Activated T-helper 1 cell treated with anti-CD3 and anti-CD28 coated beads, Interleukin-12 subunit alpha, Interleukin-12 subunit beta, Interleukin-2, Interleukin-4 antibody, amounts not matched to agents 30 ng/mL and 10 ng/mL and 1 ng/mL, durations not matched to agents 14 hours and 24 hours and 36 hours (primary cell): ENCODE measurements at regions not wholly inside any gene's neighbourhood (a gene's known extent, or its start where the extent isn't known, plus 50 kb on each side); places are given as distances from the start of the nearest gene placed in this dataset.
A peak's percentile ranks its signal among the peaks of the same experiment; 100 is the strongest.

Experiments used
- DNase-seq: peaks from one replicate; pipeline ENCODE4 v3.0.0; 2021; ENCODE audit warnings: low spot score
- H3K27ac Mint-ChIP-seq: one replicate; pipeline ENCODE4 v1.8.0; 2021; ENCODE audit warnings: mild to moderate bottlenecking, mixed read lengths
- H3K27me3 Mint-ChIP-seq: one replicate; pipeline ENCODE4 v1.8.0; 2022; ENCODE audit warnings: mild to moderate bottlenecking, moderate library complexity, mixed read lengths; ENCODE audit not compliant: insufficient read depth
- H3K36me3 Mint-ChIP-seq: one replicate; pipeline ENCODE4 v1.8.0; 2021; ENCODE audit warnings: low read depth, mixed read lengths
- H3K4me1 Mint-ChIP-seq: one replicate; pipeline ENCODE4 v1.8.0; 2021; ENCODE audit warnings: low read depth, mixed read lengths
- H3K4me3 Mint-ChIP-seq: one replicate; pipeline ENCODE4 v1.8.0; 2021; ENCODE audit warnings: mild to moderate bottlenecking, moderate library complexity, mixed read lengths
- H3K9me3 Mint-ChIP-seq: one replicate; pipeline ENCODE4 v1.8.0; 2021; ENCODE audit warnings: mixed read lengths
- intact Hi-C: fragments of 100-400 bp; cut with micrococcal nuclease; formaldehyde crosslinking; loops from one replicate; pipeline ENCODE4 v1.15.1; 2024

DNA sequence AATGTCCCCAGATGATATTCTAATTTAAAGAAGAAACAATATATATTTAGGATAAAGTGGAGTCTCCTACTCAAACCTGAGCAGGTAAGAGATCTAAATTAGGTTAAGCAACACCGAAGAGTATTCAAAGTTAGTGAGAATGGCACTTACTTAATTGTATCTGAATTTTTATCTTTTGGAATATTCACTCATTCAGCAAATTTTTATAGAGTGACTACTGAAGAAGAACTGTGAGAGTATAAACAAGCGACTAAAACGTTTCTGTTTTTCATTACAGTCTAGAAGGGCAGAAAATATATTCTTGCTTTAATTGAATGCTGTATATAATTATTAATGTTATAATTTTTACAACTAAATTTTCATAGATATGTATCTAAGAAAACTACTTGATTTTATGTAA is 567.7 kb upstream of the TBL1XR1 start:
- no peak overlapping the region for H3K27ac Mint-ChIP-seq
- H3K27me3 Mint-ChIP-seq = no peaks in the 10 kb centered on the region
- no peaks in the 10 kb centered on the region for H3K4me1 Mint-ChIP-seq
- H3K9me3 Mint-ChIP-seq = peaks cover 7% of the 10 kb centered on the region
- DNase-seq = no peak
- no peak overlapping the region for H3K4me3 Mint-ChIP-seq
- intact Hi-C loops = no loop called here
- H3K36me3 Mint-ChIP-seq = no peaks in the 10 kb centered on the region

DNA sequence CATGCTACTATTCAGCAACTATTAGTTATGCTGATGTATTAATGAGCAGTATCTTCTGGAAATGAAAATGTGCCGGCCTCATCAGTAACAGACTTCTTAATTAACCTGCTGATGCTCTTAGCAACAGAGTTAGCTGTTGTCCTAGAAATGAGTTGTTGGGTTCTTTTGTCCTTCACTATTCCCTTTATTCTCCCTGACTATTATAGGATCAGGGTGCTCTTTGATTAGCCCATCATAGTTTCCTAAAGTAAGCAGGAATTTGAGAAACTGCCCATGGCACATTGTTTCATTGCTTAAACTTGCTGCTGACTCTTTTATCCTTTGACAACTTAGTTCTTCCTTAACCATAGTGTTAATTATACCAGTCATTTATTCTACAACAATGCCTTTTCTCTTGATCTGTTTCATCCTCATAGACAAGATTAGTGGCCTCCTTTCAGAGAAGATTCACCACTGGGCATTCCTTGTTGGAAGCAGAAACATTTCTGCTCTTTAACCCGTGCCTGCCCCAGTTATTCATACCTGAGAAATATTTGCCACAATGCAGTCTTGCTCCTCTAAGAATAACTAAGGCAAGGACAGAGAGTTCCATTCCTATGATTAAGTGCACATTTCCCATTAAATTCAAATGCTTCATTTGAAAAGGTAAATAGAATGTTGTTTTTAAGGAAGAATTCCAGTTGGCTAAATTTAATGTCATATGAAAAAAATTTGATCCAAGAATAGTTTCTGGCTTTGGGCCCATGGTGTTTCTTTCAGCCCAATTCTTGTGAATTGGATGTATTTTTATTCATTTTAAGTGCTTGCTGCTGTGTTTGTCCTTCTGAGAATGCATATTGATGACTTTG is 573.3 kb upstream of the TBL1XR1 start:
- intact Hi-C loops = no loop called here
- no peaks in the 10 kb centered on the region for H3K27me3 Mint-ChIP-seq
- H3K4me3 Mint-ChIP-seq = no peak overlapping the region
- H3K36me3 Mint-ChIP-seq = no peaks in the 10 kb centered on the region
- no peak overlapping the region for H3K27ac Mint-ChIP-seq
- H3K4me1 Mint-ChIP-seq = no peaks in the 10 kb centered on the region
- no peak for DNase-seq
- H3K9me3 Mint-ChIP-seq = peaks cover 3% of the 10 kb centered on the region

DNA sequence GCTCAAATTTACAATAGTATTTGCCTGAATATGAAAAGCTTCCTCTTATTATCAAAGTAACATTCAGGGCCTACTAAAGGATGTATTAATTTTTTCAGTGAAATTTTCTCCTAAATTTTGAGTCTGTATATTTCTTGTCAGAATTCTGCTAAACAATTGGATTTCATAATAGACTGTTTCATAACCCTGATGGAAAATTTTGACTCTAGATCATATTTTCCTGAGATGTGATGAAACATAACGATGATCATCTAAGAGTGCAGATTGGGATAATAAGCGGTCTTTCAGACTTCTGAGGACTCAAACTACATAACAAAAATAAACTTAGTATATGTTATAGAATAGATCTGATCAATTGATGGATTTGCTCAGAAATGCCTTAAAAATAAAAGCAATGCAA is 574.5 kb upstream of the TBL1XR1 start:
- Mint-ChIP-seq H3K27me3 (no peaks in the 10 kb centered on the region), H3K4me1 (no peaks in the 10 kb centered on the region), H3K4me3 (no peak overlapping the region), H3K27ac (no peak overlapping the region), H3K9me3 (peaks cover 3% of the 10 kb centered on the region), H3K36me3 (no peaks in the 10 kb centered on the region)
- no peak for DNase-seq
- intact Hi-C loops = no loop called here

GRCh38 chr3:177772908-177773557 is 575.8 kb upstream of the TBL1XR1 start:
- Mint-ChIP-seq H3K36me3 (no peaks in the 10 kb centered on the region), H3K9me3 (peaks cover 2% of the 10 kb centered on the region), H3K4me1 (peaks cover 5% of the 10 kb centered on the region), H3K4me3 (no peak overlapping the region), H3K27me3 (no peaks in the 10 kb centered on the region), H3K27ac (no peak overlapping the region)
- no peak for DNase-seq
- intact Hi-C loops = no loop called here

- Mint-ChIP-seq H3K36me3 (no peaks in the 10 kb centered on the region), H3K4me3 (no peak overlapping the region), H3K9me3 (no peaks in the 10 kb centered on the region), H3K27ac (no peak overlapping the region), H3K4me1 (peaks cover 12% of the 10 kb centered on the region), H3K27me3 (no peaks in the 10 kb centered on the region)
- DNase-seq = no peak
- intact Hi-C loops = no loop called here
These were observed 576.4 kb upstream of the TBL1XR1 start for GRCh38 chr3:177773717-177774116.

DNA sequence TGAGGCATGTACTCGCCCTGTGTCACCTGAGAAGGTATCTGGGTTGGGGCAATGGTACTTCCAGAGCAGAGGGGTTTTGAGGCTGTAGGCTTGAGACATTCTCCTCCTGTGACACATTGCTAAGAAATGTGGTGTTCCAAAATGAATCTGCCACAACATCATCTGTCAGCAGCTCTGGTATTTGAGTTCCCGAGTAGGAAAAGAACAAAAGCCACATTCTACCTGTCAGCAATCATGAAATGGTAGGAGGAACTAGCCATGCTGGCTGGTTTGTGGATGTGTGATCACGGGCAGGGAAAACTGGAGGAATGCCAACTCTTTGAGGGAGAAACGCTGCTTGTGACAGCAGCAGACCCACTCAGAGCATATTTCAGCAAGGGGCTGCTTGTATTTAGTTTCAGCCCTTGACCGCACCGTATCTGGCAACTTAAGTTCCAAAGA is 579.4 kb upstream of the TBL1XR1 start:
- H3K9me3 Mint-ChIP-seq = no peaks in the 10 kb centered on the region
- no peaks in the 10 kb centered on the region for H3K27me3 Mint-ChIP-seq
- no peak overlapping the region for H3K27ac Mint-ChIP-seq
- intact Hi-C loops = loop anchor here (1.0 kb wide), 2 partner anchors 416 to 726 kb away; no protein-coding TSS in a partner anchor
- H3K4me1 Mint-ChIP-seq = peaks cover 14% of the 10 kb centered on the region
- no peak overlapping the region for H3K4me3 Mint-ChIP-seq
- H3K36me3 Mint-ChIP-seq = no peaks in the 10 kb centered on the region
- no peak for DNase-seq

DNA sequence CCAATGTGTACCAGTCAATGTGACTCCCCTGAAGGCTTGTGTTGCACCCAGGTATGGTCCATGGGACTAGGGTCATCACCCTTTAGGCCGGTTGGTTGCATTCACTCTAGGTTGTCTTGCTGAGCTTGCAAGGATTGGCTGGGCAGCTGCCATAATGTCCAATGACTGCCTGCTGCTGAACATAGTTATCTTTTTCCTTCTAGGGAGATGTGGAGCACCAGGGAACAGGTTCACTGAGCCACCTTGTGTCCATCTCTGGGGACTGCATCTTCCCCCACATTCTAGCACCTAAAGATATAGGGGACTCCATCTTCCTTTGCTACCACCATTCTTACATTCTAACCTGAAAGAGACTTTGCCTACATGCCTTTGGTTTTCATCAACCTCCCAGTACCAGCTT is 580.4 kb upstream of the TBL1XR1 start:
- intact Hi-C loops = loop anchor here (1.0 to 2.0 kb wide), 3 partner anchors 417 to 905 kb away; no protein-coding TSS in a partner anchor
- H3K9me3 Mint-ChIP-seq = no peaks in the 10 kb centered on the region
- DNase-seq = no peak
- no peak overlapping the region for H3K27ac Mint-ChIP-seq
- no peaks in the 10 kb centered on the region for H3K27me3 Mint-ChIP-seq
- no peak overlapping the region for H3K4me3 Mint-ChIP-seq
- H3K4me1 Mint-ChIP-seq = peaks cover 14% of the 10 kb centered on the region
- no peaks in the 10 kb centered on the region for H3K36me3 Mint-ChIP-seq

GRCh38 chr3:177778633-177779032 is 581.4 kb upstream of the TBL1XR1 start:
- Mint-ChIP-seq H3K4me1 (peaks cover 14% of the 10 kb centered on the region), H3K27ac (no peak overlapping the region), H3K9me3 (no peaks in the 10 kb centered on the region), H3K36me3 (no peaks in the 10 kb centered on the region), H3K27me3 (no peaks in the 10 kb centered on the region), H3K4me3 (no peak overlapping the region)
- DNase-seq = no peak
- intact Hi-C loops = loop anchor here (2.0 kb wide), 1 partner anchor 906 kb away; no protein-coding TSS in a partner anchor

GRCh38 chr3:177781686-177782161 is 584.4 kb upstream of the TBL1XR1 start:
- H3K27ac Mint-ChIP-seq = no peak overlapping the region
- H3K4me3 Mint-ChIP-seq = no peak overlapping the region
- peaks cover 14% of the 10 kb centered on the region for H3K4me1 Mint-ChIP-seq
- H3K27me3 Mint-ChIP-seq = no peaks in the 10 kb centered on the region
- intact Hi-C loops = no loop called here
- no peaks in the 10 kb centered on the region for H3K9me3 Mint-ChIP-seq
- DNase-seq = no peak
- H3K36me3 Mint-ChIP-seq = no peaks in the 10 kb centered on the region

DNA sequence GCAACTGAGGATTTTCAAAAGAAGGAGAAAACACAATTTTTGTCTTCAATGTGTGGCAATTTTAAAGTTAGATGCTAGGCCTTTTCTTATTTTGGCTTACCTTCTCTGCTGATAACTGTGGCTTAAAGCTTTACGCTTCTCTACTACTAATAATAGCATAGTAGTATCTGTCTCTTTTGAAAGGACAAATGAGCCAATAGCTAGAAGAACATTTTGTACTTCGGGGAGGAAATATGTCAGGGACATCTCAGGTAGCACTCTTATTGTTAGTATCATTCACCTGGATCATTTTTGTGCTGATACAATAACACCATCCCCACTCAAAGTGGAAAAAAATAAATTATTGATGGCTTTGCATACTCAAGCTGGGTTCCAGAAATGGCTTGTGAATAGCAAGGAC is 586.1 kb upstream of the TBL1XR1 start:
- DNase-seq = no peak
- intact Hi-C loops = no loop called here
- Mint-ChIP-seq H3K36me3 (no peaks in the 10 kb centered on the region), H3K9me3 (no peaks in the 10 kb centered on the region), H3K4me1 (peaks cover 20% of the 10 kb centered on the region), H3K4me3 (no peak overlapping the region), H3K27ac (no peak overlapping the region), H3K27me3 (no peaks in the 10 kb centered on the region)

DNA sequence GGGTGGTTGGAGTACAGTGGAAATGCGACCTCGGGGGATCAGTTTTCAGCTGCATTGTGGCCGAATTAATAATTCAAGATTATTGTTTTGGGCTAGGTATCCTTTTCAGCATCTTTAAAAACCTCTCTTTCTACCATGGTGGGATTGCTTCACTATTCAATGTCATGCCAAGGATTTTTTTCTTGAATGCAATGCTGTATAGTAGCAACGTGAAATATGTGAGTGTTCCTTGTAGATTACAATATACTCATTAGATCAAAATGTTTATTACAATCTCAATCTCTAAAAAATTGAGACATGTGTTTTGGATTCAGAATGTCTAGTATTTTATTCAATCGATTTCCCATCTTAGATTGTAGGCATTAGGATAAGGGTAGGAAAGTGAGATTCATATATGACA is 586.5 kb upstream of the TBL1XR1 start:
- no peaks in the 10 kb centered on the region for H3K36me3 Mint-ChIP-seq
- intact Hi-C loops = no loop called here
- H3K9me3 Mint-ChIP-seq = peaks cover under 1% of the 10 kb centered on the region
- H3K27me3 Mint-ChIP-seq = no peaks in the 10 kb centered on the region
- no peak overlapping the region for H3K27ac Mint-ChIP-seq
- peaks cover 16% of the 10 kb centered on the region for H3K4me1 Mint-ChIP-seq
- DNase-seq = no peak
- no peak overlapping the region for H3K4me3 Mint-ChIP-seq

GRCh38 chr3:177787279-177788041 is 590.2 kb upstream of the TBL1XR1 start:
- Mint-ChIP-seq H3K27me3 (no peaks in the 10 kb centered on the region), H3K27ac (peak overlapping the region; percentile 34), H3K36me3 (no peaks in the 10 kb centered on the region), H3K9me3 (peaks cover 4% of the 10 kb centered on the region), H3K4me1 (peaks cover 14% of the 10 kb centered on the region), H3K4me3 (no peak overlapping the region)
- no peak for DNase-seq
- intact Hi-C loops = loop anchor here (1.0 to 5.0 kb wide), 13 partner anchors 9 to 816 kb away; no protein-coding TSS in a partner anchor
